DOHH2 (cell line): ENCODE measurements at regions not wholly inside any gene's neighbourhood (a gene's known extent, or its start where the extent isn't known, plus 50 kb on each side); places are given as distances from the start of the nearest gene placed in this dataset.

Experiments
- H3F3A ChIP-seq: fragments of 200-600 bp; sonication (generic), shearing (Covaris generic); 2 replicates; pipeline ENCODE4 v1.6.0; 2016; ENCODE audit warnings: antibody characterized with exemption, mild to moderate bottlenecking; ENCODE audit not compliant: control insufficient read depth, insufficient read depth
- H3K27ac ChIP-seq: fragments of 200-600 bp; sonication (generic); 2 replicates; pipeline ENCODE4 v1.5.1; 2014; ENCODE audit warnings: low read depth, mild to moderate bottlenecking, low read length, moderate library complexity
- H3K27me3 ChIP-seq: fragments of 200-600 bp; sonication (generic); 2 replicates; pipeline ENCODE4 v1.6.1; 2014; ENCODE audit warnings: mild to moderate bottlenecking, low read length, mixed read lengths; ENCODE audit not compliant: control insufficient read depth
- H3K36me3 ChIP-seq: fragments of 200-600 bp; sonication (generic); 2 replicates; pipeline ENCODE4 v1.6.1; 2014; ENCODE audit warnings: mild to moderate bottlenecking, low read length, moderate library complexity, mixed read lengths; ENCODE audit not compliant: control insufficient read depth
- H3K4me1 ChIP-seq: fragments of 200-600 bp; sonication (generic); 2 replicates; pipeline ENCODE4 v1.6.1; 2014; ENCODE audit warnings: mild to moderate bottlenecking, low read length, mixed read lengths; ENCODE audit not compliant: control insufficient read depth
- H3K4me2 ChIP-seq: fragments of 200-600 bp; sonication (generic); 2 replicates; pipeline ENCODE4 v1.6.0; 2014; ENCODE audit warnings: mild to moderate bottlenecking, low read length, moderate library complexity
- H3K4me3 ChIP-seq: fragments of 200-600 bp; sonication (generic); 2 replicates; pipeline ENCODE4 v1.5.1; 2014; ENCODE audit warnings: mild to moderate bottlenecking, low read length, mixed read lengths
- H3K79me2 ChIP-seq: fragments of 200-600 bp; sonication (generic); 2 replicates; pipeline ENCODE4 v1.6.1; 2014; ENCODE audit warnings: mild to moderate bottlenecking, low read length, mixed read lengths; ENCODE audit not compliant: control insufficient read depth
- H3K9me2 ChIP-seq: fragments of 200-600 bp; sonication (generic); replicated peaks from 2 replicates; pipeline ENCODE4 v1.6.1; 2014; ENCODE audit warnings: mild to moderate bottlenecking, low read length, mixed read lengths; ENCODE audit not compliant: control insufficient read depth
- H3K9me3 ChIP-seq: fragments of 200-600 bp; sonication (generic); 2 replicates; pipeline ENCODE4 v1.6.1; 2014; ENCODE audit warnings: antibody characterized with exemption, low read length, mixed read lengths; ENCODE audit not compliant: control insufficient read depth, insufficient read depth
- H4K20me1 ChIP-seq: fragments of 200-600 bp; sonication (generic); 2 replicates; pipeline ENCODE4 v1.6.0; 2014; ENCODE audit warnings: low read depth, mild to moderate bottlenecking, antibody characterized with exemption, low read length, moderate library complexity; ENCODE audit not compliant: control insufficient read depth, insufficient read depth
- CTCF ChIP-seq: fragments of 200-600 bp; sonication (generic); IDR thresholded peaks from one replicate; pipeline ENCODE4 v1.5.1; 2014; ENCODE audit warnings: antibody characterized with exemption, mild to moderate bottlenecking, low read depth, low read length; ENCODE audit not compliant: poor library complexity, severe bottlenecking
- EZH2phosphoT487 ChIP-seq: fragments of 200-600 bp; sonication (generic); IDR thresholded peaks from 2 replicates; pipeline ENCODE4 v1.6.1; 2017; ENCODE audit warnings: borderline replicate concordance, mild to moderate bottlenecking, antibody characterized with exemption, low read length, moderate library complexity, mixed read lengths

GRCh38 chr14:101174522-101174838, 271.0 kb upstream of the RTL1 start:
- Histone ChIP-seq H3K9me2 (no peaks in the 10 kb centered on the region), H3K9me3 (no peaks in the 10 kb centered on the region), H3K4me3 (no peak overlapping the region), H3K27ac (no peak overlapping the region), H3K4me1 (no peaks in the 10 kb centered on the region), H3F3A (no peaks in the 10 kb centered on the region), H3K4me2 (no peak overlapping the region), H3K79me2 (no peaks in the 10 kb centered on the region), H3K27me3 (no peaks in the 10 kb centered on the region), H3K36me3 (no peaks in the 10 kb centered on the region), H4K20me1 (no peaks in the 10 kb centered on the region)
- no peak for TF ChIP-seq CTCF
- no peak for TF ChIP-seq EZH2phosphoT487

- no peaks in the 10 kb centered on the region for H3K9me2 ChIP-seq
- no peak for TF ChIP-seq EZH2phosphoT487
- TF ChIP-seq CTCF, result no peak
- H3F3A ChIP-seq, result no peaks in the 10 kb centered on the region
- no peak overlapping the region for H3K4me2 ChIP-seq
- no peak overlapping the region for H3K27ac ChIP-seq
- H3K79me2 ChIP-seq, result no peaks in the 10 kb centered on the region
- no peak overlapping the region for H3K4me3 ChIP-seq
- no peaks in the 10 kb centered on the region for H3K27me3 ChIP-seq
- H4K20me1 ChIP-seq, result no peaks in the 10 kb centered on the region
- no peaks in the 10 kb centered on the region for H3K36me3 ChIP-seq
- no peaks in the 10 kb centered on the region for H3K4me1 ChIP-seq
- H3K9me3 ChIP-seq, result no peaks in the 10 kb centered on the region
These were observed 271.6 kb upstream of the RTL1 start for GRCh38 chr14:101174980-101175606.

- no peaks in the 10 kb centered on the region for H3K36me3 ChIP-seq
- H3K4me2 ChIP-seq, result no peak overlapping the region
- H3F3A ChIP-seq, result no peaks in the 10 kb centered on the region
- H3K4me1 ChIP-seq, result no peaks in the 10 kb centered on the region
- TF ChIP-seq EZH2phosphoT487, result no peak
- TF ChIP-seq CTCF, result no peak
- no peak overlapping the region for H3K27ac ChIP-seq
- H3K79me2 ChIP-seq, result no peaks in the 10 kb centered on the region
- H3K4me3 ChIP-seq, result no peak overlapping the region
- no peaks in the 10 kb centered on the region for H3K27me3 ChIP-seq
- H4K20me1 ChIP-seq, result no peaks in the 10 kb centered on the region
- H3K9me3 ChIP-seq, result no peaks in the 10 kb centered on the region
- H3K9me2 ChIP-seq, result no peaks in the 10 kb centered on the region
These were observed 272.4 kb upstream of the RTL1 start for GRCh38 chr14:101175731-101176534.
